K562 (cell line): ENCODE measurements at regions not wholly inside any gene's neighbourhood (a gene's known extent, or its start where the extent isn't known, plus 50 kb on each side); places are given as distances from the start of the nearest gene placed in this dataset.

Source experiments
- ATAC-seq: fragments of 200-7000 bp; cut with Tn5 transposase; 3 replicates; pipeline ENCODE4 v1.9.1; 2020; ENCODE audit warnings: moderate library complexity
- BruUV-seq: library from RNA; stranded (reverse); fragments of 400-500 nt; replicated peaks from 2 replicates; lab custom pipeline; 2021; lab: Mats Ljungman, UMichigan
- CTCF ChIA-PET: fragments of 300-600 bp; formaldehyde crosslinking; extraction: SDS; loops from one replicate; lab custom pipeline; 2021; ENCODE audit warnings: low intra/inter-chr PET ratio; lab: Yijun Ruan, JAX
- POLR2A ChIA-PET: fragments of 300-600, 350-650 bp; sonication (Branson Sonifier 250); formaldehyde crosslinking; extraction: SDS; loops from one replicate; lab custom pipeline; 2021; ENCODE audit warnings: antibody characterized with exemption, inconsistent platforms; lab: Yijun Ruan, JAX
- DNase-seq, 4 experiments: peaks; one replicate each; pipeline versions ENCODE4 v3.0.0 to v3.0.0-alpha.2; 2011 to 2018; ENCODE audit warnings: low spot score in 3 of 4, mixed read lengths in 3 of 4; ENCODE audit errors: extremely low read depth in 1 of 4
- FAIRE-seq: peaks from 2 replicates; lab custom pipeline; 2011; peaks lifted over from hg19 to GRCh38; lab: Jason Lieb, UNC
- H2AFZ ChIP-seq: 2 replicates; pipeline ENCODE4 v1.6.0; 2011; ENCODE audit warnings: low read depth, low read length, control low read depth, inconsistent platforms
- H3K27ac ChIP-seq: fragments of 200-600 bp; 3 replicates; pipeline ENCODE4 v1.8.0; 2011; ENCODE audit warnings: low read depth, mild to moderate bottlenecking, control low read depth, inconsistent platforms, low read length, moderate library complexity, mixed read lengths; ENCODE audit errors: extremely low read depth
- H3K27me3 ChIP-seq, 2 experiments: fragments of 300-600 bp in 1 of 2; 2 replicates in 1 of 2; 3 replicates in 1 of 2; pipeline versions ENCODE4 v1.6.0 to v1.8.0; 2011; ENCODE audit warnings: inconsistent platforms in 2 of 2, low read length in 2 of 2, mild to moderate bottlenecking in 1 of 2, mixed read lengths in 1 of 2, moderate library complexity in 1 of 2; ENCODE audit not compliant: control insufficient read depth in 2 of 2, insufficient read depth in 2 of 2
- H3K36me3 ChIP-seq: fragments of 300-600 bp; 3 replicates; pipeline ENCODE4 v1.8.0; 2011; ENCODE audit warnings: mild to moderate bottlenecking, low read length, inconsistent platforms; ENCODE audit not compliant: control insufficient read depth, insufficient read depth
- H3K4me1 ChIP-seq, 2 experiments: fragments of 200-600 bp in 1 of 2; replicated peaks in 1 of 2; 2 replicates in 1 of 2; 3 replicates in 1 of 2; pipeline versions ENCODE4 v1.5.1 to v1.8.0; 2011; ENCODE audit warnings: inconsistent platforms in 2 of 2, low read length in 2 of 2, mild to moderate bottlenecking in 1 of 2, mixed read lengths in 1 of 2, moderate library complexity in 1 of 2; ENCODE audit not compliant: control insufficient read depth in 2 of 2, insufficient read depth in 2 of 2
- H3K4me2 ChIP-seq: 2 replicates; pipeline ENCODE4 v1.6.1; 2011; ENCODE audit warnings: low read length, control low read depth, inconsistent platforms, mixed read lengths; ENCODE audit not compliant: insufficient read depth
- H3K4me3 ChIP-seq: fragments of 200-600 bp; sonication (generic), shearing (Covaris generic); 2 replicates; pipeline ENCODE4 v1.5.1; 2016; ENCODE audit warnings: control low read depth, inconsistent platforms
- H3K79me2 ChIP-seq: fragments of 200-600 bp; 3 replicates; pipeline ENCODE4 v1.8.0; 2011; ENCODE audit warnings: low read length, inconsistent platforms; ENCODE audit not compliant: control insufficient read depth, insufficient read depth
- H3K9ac ChIP-seq, 2 experiments: 2 replicates each; pipeline versions ENCODE4 v1.6.0 to v1.6.1; 2011; ENCODE audit warnings: low read depth in 2 of 2, low read length in 2 of 2, control low read depth in 1 of 2, inconsistent platforms in 1 of 2, mild to moderate bottlenecking in 1 of 2, mixed read lengths in 1 of 2; ENCODE audit not compliant: insufficient read depth in 1 of 2
- H3K9me1 ChIP-seq: one replicate; pipeline ENCODE4 v1.6.0; 2011; ENCODE audit warnings: inconsistent platforms, mild to moderate bottlenecking, low read length, moderate library complexity; ENCODE audit not compliant: control insufficient read depth, insufficient read depth
- H3K9me3 ChIP-seq: replicated peaks from 2 replicates; pipeline ENCODE4 v1.5.1; 2011; ENCODE audit warnings: low read depth, low read length, inconsistent platforms; ENCODE audit not compliant: control insufficient read depth, insufficient read depth
- H4K20me1 ChIP-seq: replicated peaks from 2 replicates; pipeline ENCODE4 v1.6.1; 2011; ENCODE audit warnings: low read length, inconsistent platforms, mixed read lengths; ENCODE audit not compliant: control insufficient read depth, insufficient read depth
- ARHGAP35 ChIP-seq: fragments of 450-650 bp; IDR thresholded peaks from 2 replicates; pipeline ENCODE4 v1.6.1; 2018; ENCODE audit not compliant: partially characterized antibody
- CC2D1A ChIP-seq: fragments of 450-650 bp; IDR thresholded peaks from 2 replicates; pipeline ENCODE4 v1.6.1; 2017; ENCODE audit warnings: mild to moderate bottlenecking
- CTCF ChIP-seq, 3 experiments: IDR thresholded peaks in 2 of 3; conservative IDR thresholded peaks in 1 of 3; 2 replicates each; pipeline ENCODE4 v1.5.1; 2011 to 2012; ENCODE audit warnings: low read length in 3 of 3, mild to moderate bottlenecking in 3 of 3, control low read depth in 2 of 3, improper control_type of control experiment in 1 of 3, inconsistent platforms in 1 of 3, low read depth in 1 of 3, mixed read lengths in 1 of 3, moderate library complexity in 1 of 3; ENCODE audit not compliant: insufficient read depth in 2 of 3
- LARP7 ChIP-seq: fragments of 450-650 bp; IDR thresholded peaks from 2 replicates; pipeline ENCODE4 v1.6.1; 2016
- MBD2 ChIP-seq: sonication (generic); IDR thresholded peaks from 2 replicates; pipeline ENCODE4 v1.6.1; 2016; ENCODE audit warnings: low read depth, borderline replicate concordance
- RAD21 ChIP-seq, 2 experiments: fragments of 250-450 bp in 1 of 2; fragments of 450-650 bp in 1 of 2; sonication (Bioruptor Pico) in 1 of 2; formaldehyde crosslinking in 1 of 2; IDR thresholded peaks in 1 of 2; conservative IDR thresholded peaks in 1 of 2; 2 replicates each; pipeline versions ENCODE4 v1.4.0 to v1.8.0; 2020 to 2022; ENCODE audit warnings: mild to moderate bottlenecking in 2 of 2, moderate library complexity in 1 of 2
- RBFOX2 ChIP-seq: fragments of 200-400 bp; formaldehyde crosslinking; IDR thresholded peaks from 2 replicates; pipeline ENCODE4 v1.6.1; 2017; ENCODE audit warnings: low read depth, mild to moderate bottlenecking, low read length, moderate library complexity
- SAFB2 ChIP-seq: fragments of 200-400 bp; formaldehyde crosslinking; IDR thresholded peaks from 2 replicates; pipeline ENCODE4 v1.6.1; 2018; ENCODE audit warnings: borderline replicate concordance, low read length, low read depth, moderate library complexity; ENCODE audit not compliant: severe bottlenecking
- SP2 ChIP-seq: IDR thresholded peaks from 2 replicates; pipeline ENCODE4 v1.6.1; 2011; ENCODE audit warnings: mild to moderate bottlenecking, low read depth, low read length, moderate library complexity; ENCODE audit not compliant: poor library complexity, severe bottlenecking; ENCODE audit errors: extremely low read depth
- TARDBP ChIP-seq: fragments of 450-650 bp; IDR thresholded peaks from 2 replicates; pipeline ENCODE4 v1.6.1; 2016
- TFAM ChIP-seq: fragments of 250-450 bp; sonication (Bioruptor Pico); conservative IDR thresholded peaks from 2 replicates; pipeline ENCODE4 v1.5.0; 2021; ENCODE audit warnings: mild to moderate bottlenecking, moderate library complexity
- THAP12 ChIP-seq: fragments of 250-450 bp; sonication (Bioruptor Pico); IDR thresholded peaks from 2 replicates; pipeline ENCODE4 v1.9.0; 2021; ENCODE audit warnings: mild to moderate bottlenecking, inconsistent platforms
- TRIM24 ChIP-seq, 2 experiments: fragments of 450-650 bp; IDR thresholded peaks; 2 replicates each; pipeline ENCODE4 v1.6.1; 2016
- ZBTB1 ChIP-seq: sonication (generic); formaldehyde crosslinking; IDR thresholded peaks from 2 replicates; pipeline ENCODE4 v1.8.1; 2023; ENCODE audit warnings: missing genetic modification reagents, low read depth, mild to moderate bottlenecking, borderline replicate concordance
- ZNF431 ChIP-seq: sonication (generic); formaldehyde crosslinking; IDR thresholded peaks from 2 replicates; pipeline ENCODE4 v1.8.0; 2022; ENCODE audit warnings: mild to moderate bottlenecking, missing genetic modification reagents
- ZNF764 ChIP-seq: fragments of 250-450 bp; sonication (Bioruptor Pico); IDR thresholded peaks from 2 replicates; pipeline ENCODE4 v1.4.0; 2020; ENCODE audit warnings: low read depth, mild to moderate bottlenecking, moderate library complexity
- WGBS: fragments of 100-300 bp; shearing (Covaris generic); methylation state at CpG from one replicate; pipeline ENCODE4 v1.1.6; 2016; ENCODE audit warnings: low coverage, mixed read lengths; ENCODE audit not compliant: insufficient coverage; ENCODE audit errors: missing lambda C conversion rate; 5-methylcytosine and 5-hydroxymethylcytosine counted together
- in situ Hi-C: fragments of 300-500 bp; cut with MboI; formaldehyde crosslinking; loops from 4 replicates; pipeline ENCODE4 v1.15.0; 2018; ENCODE audit warnings: inconsistent platforms, mixed read lengths
- intact Hi-C: fragments of 100-400 bp; cut with micrococcal nuclease; formaldehyde crosslinking; loops from 2 replicates; pipeline ENCODE4 v1.14.2; 2022

GRCh38 chr2:37812414-37812813, 112.7 kb upstream of the RMDN2 start:
- no peaks in the 10 kb centered on the region for H4K20me1 ChIP-seq
- ChIA-PET CTCF (interaction anchor here (0.5 to 1.1 kb wide), 2 partner anchors 78 to 416 kb away, joined by 3 to 5 read pairs; no protein-coding TSS in a partner anchor), POLR2A (interaction anchor here (0.5 to 0.6 kb wide), 2 partner anchors 282 to 527 kb away, joined by 3 to 4 read pairs; no protein-coding TSS in a partner anchor)
- H3K4me2 ChIP-seq: no peak overlapping the region
- no peak for ATAC-seq
- H3K9me1 ChIP-seq: no peaks in the 10 kb centered on the region
- no TSS peak for BruUV-seq
- H3K9me3 ChIP-seq: no peaks in the 10 kb centered on the region; the same call in 1 of the 2 replicates
- no peak for FAIRE-seq
- 0% methylated on average over 1 of the region's 1 CpG for WGBS
- peak in 1 of 4 experiments; percentile 9 for DNase-seq
- TF ChIP-seq SP2 (no peak), ZBTB1 (CRISPR knock-in tag) (no peak), RAD21 (CRISPR knock-in tag; conservative IDR thresholded peaks at IDR 0.05 in 1 of 2, IDR thresholded peaks at IDR 0.05 in 1 of 2) (peak in 1 of 2 experiments; percentile 49; a peak in 2 of 4 replicates), TFAM (CRISPR knock-in tag) (no peak), MBD2 (no peak), LARP7 (no peak), RBFOX2 (no peak), ZNF764 (CRISPR knock-in tag) (no peak), TARDBP (no peak), CTCF (IDR thresholded peaks at IDR 0.05 in 2 of 3, conservative IDR thresholded peaks at IDR 0.05 in 1 of 3; ENCODE audit: insufficient read depth in 2 of 3, low read depth in 1 of 3, low read length in 3 of 3) (peak in 2 of 3 experiments; percentile 27 to 43; a peak in 2 of 6 replicates), TRIM24 (IDR thresholded peaks at IDR 0.05) (no peak), THAP12 (CRISPR knock-in tag) (no peak), ZNF431 (CRISPR knock-in tag) (no peak), CC2D1A (no peak), SAFB2 (no peak), ARHGAP35 (no peak)
- H3K79me2 ChIP-seq: no peaks in the 10 kb centered on the region
- H3K9ac ChIP-seq: no peak overlapping the region
- H3K4me1 ChIP-seq: no peaks in the 10 kb centered on the region
- H2AFZ ChIP-seq: no peak overlapping the region
- no peaks in the 10 kb centered on the region for H3K36me3 ChIP-seq
- no peak overlapping the region for H3K4me3 ChIP-seq
- peaks cover 0 to 16% of the 10 kb centered on the region in 2 experiments; a peak in 2 of 5 replicates for H3K27me3 ChIP-seq
- in situ Hi-C loops: no loop called here
- no peak overlapping the region for H3K27ac ChIP-seq
- intact Hi-C loops: no loop called here
